ENCODE measurements at regions not wholly inside any gene's neighbourhood (a gene's known extent, or its start where the extent isn't known, plus 50 kb on each side); places are given as distances from the start of the nearest gene placed in this dataset.

DNA sequence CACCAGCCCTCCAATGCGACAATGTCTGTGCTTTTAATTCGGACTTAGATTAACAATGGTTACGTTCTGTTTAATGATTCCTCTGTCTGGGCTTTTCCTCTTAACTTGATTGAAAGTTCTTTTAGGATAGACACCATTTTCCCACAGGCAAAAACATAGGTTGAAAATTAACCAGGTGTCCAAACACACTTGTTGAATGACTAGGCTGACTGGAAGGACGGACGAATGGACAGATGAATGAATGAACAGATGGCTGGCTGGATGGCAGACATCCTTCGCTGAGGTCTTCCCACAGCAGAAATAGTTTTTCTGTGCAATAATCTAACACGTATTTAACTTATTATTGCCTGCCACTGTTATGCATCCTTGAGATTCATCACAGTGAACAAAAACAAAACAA lies 298.8 kb downstream of the SRBD1 start:
- Histone ChIP-seq H3K4me1 (ENCODE audit: control insufficient read depth, insufficient read depth, low read length) (no peaks in the 10 kb centered on the region), H3K9me3 (ENCODE audit: control insufficient read depth, insufficient read depth, low read depth, low read length) (no peaks in the 10 kb centered on the region), H3K27ac (ENCODE audit: extremely low read depth, low read depth, low read length) (no peak overlapping the region), H3K4me3 (ENCODE audit: low read depth, low read length) (no peak overlapping the region), H3K36me3 (ENCODE audit: control insufficient read depth in 2 of 2, insufficient read depth in 1 of 2, low read length in 2 of 2) (no peaks in the 10 kb centered on the region)
- TF ChIP-seq ZNF600 (tag by site-specific recombination; IDR thresholded peaks at IDR 0.05) (no peak), SCRT2 (tag by site-specific recombination; IDR thresholded peaks at IDR 0.05) (peak; percentile 48), SCRT1 (tag by site-specific recombination; IDR thresholded peaks at IDR 0.05; ENCODE audit: borderline replicate concordance) (0 out of 2 replicates have a peak, but pooled peaks have one; percentile 32)
- ChIA-PET CTCF (no interaction called here), POLR2A (no interaction called here)

DNA sequence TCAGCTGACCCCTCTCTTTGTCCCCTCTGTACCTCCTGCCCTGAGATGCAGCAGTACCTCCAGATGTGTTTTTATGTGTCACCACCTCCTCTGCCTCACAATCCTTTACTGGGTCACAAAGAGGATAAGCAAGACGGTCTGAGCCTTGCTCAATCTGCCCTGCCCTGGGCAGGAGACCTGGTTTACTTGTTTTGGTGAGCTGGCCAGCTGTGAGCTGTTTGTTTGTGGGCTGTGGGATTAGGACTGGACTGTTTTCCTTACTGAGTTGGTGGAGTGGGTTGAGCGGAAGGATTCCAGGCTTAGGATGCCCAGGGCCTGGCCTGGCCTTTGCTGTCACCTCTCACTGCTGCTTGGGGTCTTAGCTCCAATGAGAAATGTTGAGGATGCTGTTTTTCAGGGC lies 299.5 kb downstream of the SRBD1 start:
- TF ChIP-seq WT1 (tag by site-specific recombination; IDR thresholded peaks at IDR 0.05) = no peak
- TF ChIP-seq ZNF2 (tag by site-specific recombination; IDR thresholded peaks at IDR 0.05) = no peak
- TF ChIP-seq, protein P1, sequence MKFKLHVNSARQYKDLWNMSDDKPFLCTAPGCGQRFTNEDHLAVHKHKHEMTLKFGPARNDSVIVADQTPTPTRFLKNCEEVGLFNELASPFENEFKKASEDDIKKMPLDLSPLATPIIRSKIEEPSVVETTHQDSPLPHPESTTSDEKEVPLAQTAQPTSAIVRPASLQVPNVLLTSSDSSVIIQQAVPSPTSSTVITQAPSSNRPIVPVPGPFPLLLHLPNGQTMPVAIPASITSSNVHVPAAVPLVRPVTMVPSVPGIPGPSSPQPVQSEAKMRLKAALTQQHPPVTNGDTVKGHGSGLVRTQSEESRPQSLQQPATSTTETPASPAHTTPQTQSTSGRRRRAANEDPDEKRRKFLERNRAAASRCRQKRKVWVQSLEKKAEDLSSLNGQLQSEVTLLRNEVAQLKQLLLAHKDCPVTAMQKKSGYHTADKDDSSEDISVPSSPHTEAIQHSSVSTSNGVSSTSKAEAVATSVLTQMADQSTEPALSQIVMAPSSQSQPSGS (tag by site-specific recombination; IDR thresholded peaks at IDR 0.05; ENCODE audit: low read depth) = no peak
- TF ChIP-seq, protein P2, sequence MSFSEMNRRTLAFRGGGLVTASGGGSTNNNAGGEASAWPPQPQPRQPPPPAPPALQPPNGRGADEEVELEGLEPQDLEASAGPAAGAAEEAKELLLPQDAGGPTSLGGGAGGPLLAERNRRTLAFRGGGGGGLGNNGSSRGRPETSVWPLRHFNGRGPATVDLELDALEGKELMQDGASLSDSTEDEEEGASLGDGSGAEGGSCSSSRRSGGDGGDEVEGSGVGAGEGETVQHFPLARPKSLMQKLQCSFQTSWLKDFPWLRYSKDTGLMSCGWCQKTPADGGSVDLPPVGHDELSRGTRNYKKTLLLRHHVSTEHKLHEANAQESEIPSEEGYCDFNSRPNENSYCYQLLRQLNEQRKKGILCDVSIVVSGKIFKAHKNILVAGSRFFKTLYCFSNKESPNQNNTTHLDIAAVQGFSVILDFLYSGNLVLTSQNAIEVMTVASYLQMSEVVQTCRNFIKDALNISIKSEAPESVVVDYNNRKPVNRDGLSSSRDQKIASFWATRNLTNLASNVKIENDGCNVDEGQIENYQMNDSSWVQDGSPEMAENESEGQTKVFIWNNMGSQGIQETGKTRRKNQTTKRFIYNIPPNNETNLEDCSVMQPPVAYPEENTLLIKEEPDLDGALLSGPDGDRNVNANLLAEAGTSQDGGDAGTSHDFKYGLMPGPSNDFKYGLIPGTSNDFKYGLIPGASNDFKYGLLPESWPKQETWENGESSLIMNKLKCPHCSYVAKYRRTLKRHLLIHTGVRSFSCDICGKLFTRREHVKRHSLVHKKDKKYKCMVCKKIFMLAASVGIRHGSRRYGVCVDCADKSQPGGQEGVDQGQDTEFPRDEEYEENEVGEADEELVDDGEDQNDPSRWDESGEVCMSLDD (tag by site-specific recombination; IDR thresholded peaks at IDR 0.05) = no peak
- no peak for TF ChIP-seq ZNF549 (tag by site-specific recombination; IDR thresholded peaks at IDR 0.05)
- TF ChIP-seq ZFP3 (tag by site-specific recombination; IDR thresholded peaks at IDR 0.05; ENCODE audit: low read depth) = no peak
- TF ChIP-seq ZNF76 (tag by site-specific recombination; IDR thresholded peaks at IDR 0.05; ENCODE audit: borderline replicate concordance, low read depth) = no peak
- TF ChIP-seq ZNF121 (tag by site-specific recombination; IDR thresholded peaks at IDR 0.05) = no peak
- TF ChIP-seq HOXA7 (CRISPR knock-in tag; IDR thresholded peaks at IDR 0.05; ENCODE audit: borderline replicate concordance) = no peak
- TF ChIP-seq, protein P3, sequence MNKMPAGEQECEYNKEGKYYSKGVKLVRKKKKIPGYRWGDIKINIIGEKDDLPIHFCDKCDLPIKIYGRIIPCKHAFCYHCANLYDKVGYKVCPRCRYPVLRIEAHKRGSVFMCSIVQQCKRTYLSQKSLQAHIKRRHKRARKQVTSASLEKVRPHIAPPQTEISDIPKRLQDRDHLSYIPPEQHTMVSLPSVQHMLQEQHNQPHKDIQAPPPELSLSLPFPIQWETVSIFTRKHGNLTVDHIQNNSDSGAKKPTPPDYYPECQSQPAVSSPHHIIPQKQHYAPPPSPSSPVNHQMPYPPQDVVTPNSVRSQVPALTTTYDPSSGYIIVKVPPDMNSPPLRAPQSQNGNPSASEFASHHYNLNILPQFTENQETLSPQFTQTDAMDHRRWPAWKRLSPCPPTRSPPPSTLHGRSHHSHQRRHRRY (tag by site-specific recombination; IDR thresholded peaks at IDR 0.05) = no peak
- ChIA-PET POLR2A (no interaction called here), CTCF (no interaction called here)
- Histone ChIP-seq H3K4me3 (ENCODE audit: low read depth, low read length) (no peak overlapping the region), H3K36me3 (ENCODE audit: control insufficient read depth in 2 of 2, insufficient read depth in 1 of 2, low read length in 2 of 2) (no peaks in the 10 kb centered on the region), H3K4me1 (ENCODE audit: control insufficient read depth, insufficient read depth, low read length) (no peaks in the 10 kb centered on the region), H3K27ac (ENCODE audit: extremely low read depth, low read depth, low read length) (no peak overlapping the region), H3K9me3 (ENCODE audit: control insufficient read depth, insufficient read depth, low read depth, low read length) (no peaks in the 10 kb centered on the region)

DNA sequence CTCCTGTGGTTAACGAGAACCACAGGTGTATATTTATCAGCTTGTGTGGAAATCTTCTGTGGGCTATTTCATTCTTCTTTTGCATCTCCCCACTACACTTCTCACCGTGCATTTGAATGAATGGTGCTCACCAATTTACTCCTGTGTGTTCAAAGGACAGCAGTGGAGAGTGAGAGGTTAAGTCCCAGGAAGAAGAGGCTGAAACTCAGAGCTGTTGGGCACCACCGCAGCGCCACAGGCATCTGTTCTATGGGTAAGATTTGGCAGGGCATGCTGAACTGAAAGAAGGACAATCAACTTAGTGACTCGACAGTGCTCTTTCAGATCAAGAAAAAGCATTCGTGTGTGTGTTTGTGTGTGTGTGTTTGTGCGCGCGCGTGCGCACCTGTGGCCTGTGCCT lies 297.9 kb upstream of the SIX2 start:
- TF ChIP-seq HOXC10 (CRISPR knock-in tag; IDR thresholded peaks at IDR 0.05) (no peak), MYNN (tag by site-specific recombination; IDR thresholded peaks at IDR 0.05; ENCODE audit: borderline replicate concordance) (no peak), ZNF555 (tag by site-specific recombination; conservative IDR thresholded peaks at IDR 0.05) (no peak), ZNF138 (tag by site-specific recombination; IDR thresholded peaks at IDR 0.05; ENCODE audit: borderline replicate concordance) (no peak), ZNF514 (tag by site-specific recombination; IDR thresholded peaks at IDR 0.05) (no peak), ZNF571 (tag by site-specific recombination; IDR thresholded peaks at IDR 0.05) (no peak)
- TF ChIP-seq, protein P4, sequence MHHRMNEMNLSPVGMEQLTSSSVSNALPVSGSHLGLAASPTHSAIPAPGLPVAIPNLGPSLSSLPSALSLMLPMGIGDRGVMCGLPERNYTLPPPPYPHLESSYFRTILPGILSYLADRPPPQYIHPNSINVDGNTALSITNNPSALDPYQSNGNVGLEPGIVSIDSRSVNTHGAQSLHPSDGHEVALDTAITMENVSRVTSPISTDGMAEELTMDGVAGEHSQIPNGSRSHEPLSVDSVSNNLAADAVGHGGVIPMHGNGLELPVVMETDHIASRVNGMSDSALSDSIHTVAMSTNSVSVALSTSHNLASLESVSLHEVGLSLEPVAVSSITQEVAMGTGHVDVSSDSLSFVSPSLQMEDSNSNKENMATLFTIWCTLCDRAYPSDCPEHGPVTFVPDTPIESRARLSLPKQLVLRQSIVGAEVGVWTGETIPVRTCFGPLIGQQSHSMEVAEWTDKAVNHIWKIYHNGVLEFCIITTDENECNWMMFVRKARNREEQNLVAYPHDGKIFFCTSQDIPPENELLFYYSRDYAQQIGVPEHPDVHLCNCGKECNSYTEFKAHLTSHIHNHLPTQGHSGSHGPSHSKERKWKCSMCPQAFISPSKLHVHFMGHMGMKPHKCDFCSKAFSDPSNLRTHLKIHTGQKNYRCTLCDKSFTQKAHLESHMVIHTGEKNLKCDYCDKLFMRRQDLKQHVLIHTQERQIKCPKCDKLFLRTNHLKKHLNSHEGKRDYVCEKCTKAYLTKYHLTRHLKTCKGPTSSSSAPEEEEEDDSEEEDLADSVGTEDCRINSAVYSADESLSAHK (tag by site-specific recombination; IDR thresholded peaks at IDR 0.05) = no peak
- TF ChIP-seq, protein P5, sequence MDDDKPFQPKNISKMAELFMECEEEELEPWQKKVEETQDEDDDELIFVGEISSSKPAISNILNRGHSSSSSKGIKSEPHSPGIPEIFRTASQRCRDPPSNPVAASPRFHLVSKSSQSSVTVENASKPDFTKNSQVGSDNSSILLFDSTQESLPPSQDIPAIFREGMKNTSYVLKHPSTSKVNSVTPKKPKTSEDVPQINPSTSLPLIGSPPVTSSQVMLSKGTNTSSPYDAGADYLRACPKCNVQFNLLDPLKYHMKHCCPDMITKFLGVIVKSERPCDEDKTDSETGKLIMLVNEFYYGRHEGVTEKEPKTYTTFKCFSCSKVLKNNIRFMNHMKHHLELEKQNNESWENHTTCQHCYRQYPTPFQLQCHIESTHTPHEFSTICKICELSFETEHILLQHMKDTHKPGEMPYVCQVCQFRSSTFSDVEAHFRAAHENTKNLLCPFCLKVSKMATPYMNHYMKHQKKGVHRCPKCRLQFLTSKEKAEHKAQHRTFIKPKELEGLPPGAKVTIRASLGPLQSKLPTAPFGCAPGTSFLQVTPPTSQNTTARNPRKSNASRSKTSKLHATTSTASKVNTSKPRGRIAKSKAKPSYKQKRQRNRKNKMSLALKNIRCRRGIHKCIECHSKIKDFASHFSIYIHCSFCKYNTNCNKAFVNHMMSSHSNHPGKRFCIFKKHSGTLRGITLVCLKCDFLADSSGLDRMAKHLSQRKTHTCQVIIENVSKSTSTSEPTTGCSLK (tag by site-specific recombination; IDR thresholded peaks at IDR 0.05) = no peak
- no peak overlapping the region for H3K4me3 ChIP-seq (ENCODE audit: low read depth, low read length)
- ChIA-PET POLR2A (no interaction called here), CTCF (no interaction called here)
- H3K4me1 ChIP-seq (ENCODE audit: control insufficient read depth, insufficient read depth, low read length) = no peaks in the 10 kb centered on the region
- no peaks in the 10 kb centered on the region for H3K9me3 ChIP-seq (ENCODE audit: control insufficient read depth, insufficient read depth, low read depth, low read length)
- no peak overlapping the region for H3K27ac ChIP-seq (ENCODE audit: extremely low read depth, low read depth, low read length)
- no peaks in the 10 kb centered on the region for H3K36me3 ChIP-seq (ENCODE audit: control insufficient read depth in 2 of 2, insufficient read depth in 1 of 2, low read length in 2 of 2)
